HEK293 (cell line): ENCODE measurements at regions not wholly inside any gene's neighbourhood (a gene's known extent, or its start where the extent isn't known, plus 50 kb on each side); places are given as distances from the start of the nearest gene placed in this dataset.

Source experiments
- CTCF ChIA-PET: fragments of 350-600 bp; formaldehyde crosslinking; extraction: SDS; loops from one replicate; lab custom pipeline; 2021; ENCODE audit warnings: antibody characterized with exemption; lab: Yijun Ruan, JAX
- POLR2A ChIA-PET: fragments of 300-600 bp; formaldehyde crosslinking; extraction: SDS; loops from one replicate; lab custom pipeline; 2020; ENCODE audit warnings: antibody characterized with exemption, inconsistent platforms; lab: Yijun Ruan, JAX
- H3K27ac ChIP-seq: fragments of 200-500 bp; sonication (Bioruptor generic); 2 replicates; pipeline ENCODE4 v1.5.1; 2014; ENCODE audit warnings: low read depth, low read length, control low read depth, inconsistent platforms; ENCODE audit errors: extremely low read depth
- H3K36me3 ChIP-seq, 2 experiments: fragments of 200-500 bp in 1 of 2; sonication (Bioruptor generic) in 1 of 2; 1 replicate in 1 of 2; 2 replicates in 1 of 2; pipeline ENCODE4 v1.5.1; 2014 to 2017; ENCODE audit warnings: inconsistent platforms in 2 of 2, low read length in 2 of 2; ENCODE audit not compliant: control insufficient read depth in 2 of 2, insufficient read depth in 1 of 2
- H3K4me1 ChIP-seq: fragments of 200-500 bp; sonication (Bioruptor generic); 2 replicates; pipeline ENCODE4 v1.5.1; 2014; ENCODE audit warnings: mild to moderate bottlenecking, low read length, inconsistent platforms; ENCODE audit not compliant: control insufficient read depth, insufficient read depth
- H3K4me3 ChIP-seq: 2 replicates; pipeline ENCODE4 v1.5.1; 2011; ENCODE audit warnings: low read depth, mild to moderate bottlenecking, control low read depth, low read length, moderate library complexity
- H3K9me3 ChIP-seq: fragments of 200-500 bp; sonication (Bioruptor generic); 2 replicates; pipeline ENCODE4 v1.5.1; 2014; ENCODE audit warnings: low read depth, low read length, inconsistent platforms; ENCODE audit not compliant: control insufficient read depth, insufficient read depth
- ELK4 ChIP-seq: IDR thresholded peaks from 2 replicates; pipeline ENCODE4 v1.6.1; 2011; ENCODE audit warnings: mild to moderate bottlenecking, low read depth, low read length, borderline replicate concordance
- HOXD13 ChIP-seq: sonication (generic); formaldehyde crosslinking; IDR thresholded peaks from 2 replicates; pipeline ENCODE4 v1.8.0; 2022; ENCODE audit warnings: missing genetic modification reagents, borderline replicate concordance
- KLF10 ChIP-seq: fragments of 450-650 bp; IDR thresholded peaks from 2 replicates; pipeline ENCODE4 v1.5.1; 2018; ENCODE audit warnings: missing biosample characterization, mild to moderate bottlenecking, missing genetic modification characterization
- TRIM28 ChIP-seq: IDR thresholded peaks from 2 replicates; pipeline ENCODE4 v1.6.1; 2011; ENCODE audit warnings: low read length, control low read depth, borderline replicate concordance
- WT1 ChIP-seq: fragments of 450-650 bp; formaldehyde crosslinking; IDR thresholded peaks from 2 replicates; pipeline ENCODE4 v1.5.1; 2016; ENCODE audit warnings: missing biosample characterization, missing genetic modification characterization
- ZBTB49 ChIP-seq: fragments of 450-650 bp; formaldehyde crosslinking; IDR thresholded peaks from 2 replicates; pipeline ENCODE4 v1.5.1; 2016; ENCODE audit warnings: missing biosample characterization, missing genetic modification characterization, low read depth
- ZIC2 ChIP-seq: fragments of 450-650 bp; formaldehyde crosslinking; IDR thresholded peaks from 2 replicates; pipeline ENCODE4 v1.5.1; 2016; ENCODE audit warnings: missing biosample characterization, missing genetic modification characterization
- ZNF10 ChIP-seq: fragments of 450-650 bp; formaldehyde crosslinking; IDR thresholded peaks from 2 replicates; pipeline ENCODE4 v1.5.1; 2017; ENCODE audit warnings: missing biosample characterization, missing genetic modification characterization
- ZNF146 ChIP-seq: fragments of 450-650 bp; formaldehyde crosslinking; IDR thresholded peaks from 2 replicates; pipeline ENCODE4 v1.5.1; 2016; ENCODE audit warnings: missing biosample characterization, missing genetic modification characterization
- ZNF184 ChIP-seq: fragments of 450-650 bp; IDR thresholded peaks from 2 replicates; pipeline ENCODE4 v1.5.1; 2018; ENCODE audit warnings: missing biosample characterization, mild to moderate bottlenecking, missing genetic modification characterization
- ZNF221 ChIP-seq: fragments of 450-650 bp; formaldehyde crosslinking; IDR thresholded peaks from 2 replicates; pipeline ENCODE4 v1.5.1; 2017; ENCODE audit warnings: missing biosample characterization, missing genetic modification characterization, borderline replicate concordance
- ZNF223 ChIP-seq: fragments of 450-650 bp; formaldehyde crosslinking; IDR thresholded peaks from 2 replicates; pipeline ENCODE4 v1.5.1; 2016; ENCODE audit warnings: missing biosample characterization, missing genetic modification characterization
- ZNF518A ChIP-seq: fragments of 450-650 bp; formaldehyde crosslinking; conservative IDR thresholded peaks from 2 replicates; pipeline ENCODE4 v1.5.1; 2016; ENCODE audit warnings: low read depth, missing biosample characterization, missing genetic modification characterization
- ZNF654 ChIP-seq: fragments of 450-650 bp; formaldehyde crosslinking; IDR thresholded peaks from 2 replicates; pipeline ENCODE4 v1.5.1; 2016; ENCODE audit warnings: low read depth, missing biosample characterization, missing genetic modification characterization
- ZSCAN23 ChIP-seq: fragments of 450-650 bp; formaldehyde crosslinking; IDR thresholded peaks from 2 replicates; pipeline ENCODE4 v1.5.1; 2016; ENCODE audit warnings: missing biosample characterization, missing genetic modification characterization
- TF ChIP-seq, protein P1 (sequence below): fragments of 450-650 bp; formaldehyde crosslinking; IDR thresholded peaks from 2 replicates; pipeline ENCODE4 v1.5.1; 2016; ENCODE audit warnings: missing biosample characterization, missing genetic modification characterization
- TF ChIP-seq, protein P2 (sequence below): sonication (generic); formaldehyde crosslinking; IDR thresholded peaks from 2 replicates; pipeline ENCODE4 v1.8.1; 2022; ENCODE audit warnings: mild to moderate bottlenecking, moderate library complexity, missing genetic modification reagents

DNA sequence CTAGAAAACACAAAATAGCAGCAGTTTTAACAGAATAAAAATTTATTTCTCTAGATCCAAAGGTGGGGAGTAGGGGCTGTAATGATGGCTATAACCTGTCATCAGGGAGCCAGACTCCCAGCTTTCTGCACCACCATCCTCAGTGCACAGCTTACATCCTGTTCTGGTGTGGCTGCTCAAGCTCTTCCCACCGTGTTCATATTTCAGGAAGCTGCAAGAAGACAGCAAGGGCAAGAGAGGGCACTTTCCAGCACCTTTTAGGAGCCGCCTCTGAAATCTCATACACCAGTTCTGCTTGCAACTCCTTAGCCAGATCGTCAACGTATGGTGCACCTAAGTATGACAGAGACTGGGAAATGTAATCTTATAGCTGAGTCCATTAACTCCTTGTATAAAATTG, 253.7 kb downstream of the CENPC start:
- Histone ChIP-seq H3K4me1 (no peaks in the 10 kb centered on the region), H3K4me3 (no peak overlapping the region), H3K27ac (no peak overlapping the region), H3K36me3 (no peaks in the 10 kb centered on the region), H3K9me3 (no peaks in the 10 kb centered on the region)
- ChIA-PET POLR2A (no interaction called here), CTCF (no interaction called here)
- TF ChIP-seq TRIM28 (peak; percentile 71; the same call in 1 of the 2 replicates), ZNF518A (tag by site-specific recombination) (no peak)

GRCh38 chr4:67288964-67289363, 256.3 kb downstream of the CENPC start:
- no peak overlapping the region for H3K4me3 ChIP-seq
- no peaks in the 10 kb centered on the region for H3K36me3 ChIP-seq
- no peaks in the 10 kb centered on the region for H3K4me1 ChIP-seq
- POLR2A ChIA-PET: no interaction called here
- CTCF ChIA-PET: interaction anchor here (1.0 to 1.1 kb wide), 3 partner anchors 91 to 187 kb away, joined by 3 to 5 read pairs (median 3); no protein-coding TSS in a partner anchor
- H3K27ac ChIP-seq: no peak overlapping the region
- TF ChIP-seq ELK4: no peak
- no peak for TF ChIP-seq ZIC2 (tag by site-specific recombination)
- TF ChIP-seq, protein P1, sequence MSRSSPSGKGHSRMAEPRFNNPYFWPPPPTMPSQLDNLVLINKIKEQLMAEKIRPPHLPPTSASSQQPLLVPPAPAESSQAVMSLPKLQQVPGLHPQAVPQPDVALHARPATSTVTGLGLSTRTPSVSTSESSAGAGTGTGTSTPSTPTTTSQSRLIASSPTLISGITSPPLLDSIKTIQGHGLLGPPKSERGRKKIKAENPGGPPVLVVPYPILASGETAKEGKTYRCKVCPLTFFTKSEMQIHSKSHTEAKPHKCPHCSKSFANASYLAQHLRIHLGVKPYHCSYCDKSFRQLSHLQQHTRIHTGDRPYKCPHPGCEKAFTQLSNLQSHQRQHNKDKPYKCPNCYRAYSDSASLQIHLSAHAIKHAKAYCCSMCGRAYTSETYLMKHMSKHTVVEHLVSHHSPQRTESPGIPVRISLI (tag by site-specific recombination): no peak
- TF ChIP-seq ZNF654 (tag by site-specific recombination): peak; percentile 34; the same call in 1 of the 2 replicates
- no peaks in the 10 kb centered on the region for H3K9me3 ChIP-seq

- CTCF ChIA-PET: no interaction called here
- Histone ChIP-seq H3K4me1 (no peaks in the 10 kb centered on the region), H3K9me3 (no peaks in the 10 kb centered on the region), H3K4me3 (no peak overlapping the region), H3K36me3 (no peaks in the 10 kb centered on the region), H3K27ac (no peak overlapping the region)
- POLR2A ChIA-PET: no interaction called here
- TF ChIP-seq, protein P2, sequence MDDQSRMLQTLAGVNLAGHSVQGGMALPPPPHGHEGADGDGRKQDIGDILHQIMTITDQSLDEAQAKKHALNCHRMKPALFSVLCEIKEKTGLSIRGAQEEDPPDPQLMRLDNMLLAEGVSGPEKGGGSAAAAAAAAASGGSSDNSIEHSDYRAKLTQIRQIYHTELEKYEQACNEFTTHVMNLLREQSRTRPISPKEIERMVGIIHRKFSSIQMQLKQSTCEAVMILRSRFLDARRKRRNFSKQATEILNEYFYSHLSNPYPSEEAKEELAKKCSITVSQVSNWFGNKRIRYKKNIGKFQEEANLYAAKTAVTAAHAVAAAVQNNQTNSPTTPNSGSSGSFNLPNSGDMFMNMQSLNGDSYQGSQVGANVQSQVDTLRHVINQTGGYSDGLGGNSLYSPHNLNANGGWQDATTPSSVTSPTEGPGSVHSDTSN (CRISPR knock-in tag): no peak
- TF ChIP-seq ZSCAN23 (tag by site-specific recombination) (no peak), ZNF146 (tag by site-specific recombination) (no peak)
Measured at GRCh38 chr4:67286724-67287123, 258.6 kb downstream of the CENPC start.

- Histone ChIP-seq H3K4me1 (no peaks in the 10 kb centered on the region), H3K36me3 (no peaks in the 10 kb centered on the region), H3K27ac (no peak overlapping the region), H3K4me3 (no peak overlapping the region), H3K9me3 (no peaks in the 10 kb centered on the region)
- ChIA-PET POLR2A (no interaction called here), CTCF (no interaction called here)
- TF ChIP-seq ZNF221 (tag by site-specific recombination) (no peak), HOXD13 (no peak), KLF10 (no peak), ZNF184 (tag by site-specific recombination) (no peak), WT1 (no peak), ZNF223 (no peak), ZNF10 (tag by site-specific recombination) (no peak), ZBTB49 (tag by site-specific recombination) (no peak)
Measured at GRCh38 chr4:67282749-67283148, 262.6 kb downstream of the CENPC start.
